ENCODE measurements at regions not wholly inside any gene's neighbourhood (a gene's known extent, or its start where the extent isn't known, plus 50 kb on each side); places are given as distances from the start of the nearest gene placed in this dataset.

DNA sequence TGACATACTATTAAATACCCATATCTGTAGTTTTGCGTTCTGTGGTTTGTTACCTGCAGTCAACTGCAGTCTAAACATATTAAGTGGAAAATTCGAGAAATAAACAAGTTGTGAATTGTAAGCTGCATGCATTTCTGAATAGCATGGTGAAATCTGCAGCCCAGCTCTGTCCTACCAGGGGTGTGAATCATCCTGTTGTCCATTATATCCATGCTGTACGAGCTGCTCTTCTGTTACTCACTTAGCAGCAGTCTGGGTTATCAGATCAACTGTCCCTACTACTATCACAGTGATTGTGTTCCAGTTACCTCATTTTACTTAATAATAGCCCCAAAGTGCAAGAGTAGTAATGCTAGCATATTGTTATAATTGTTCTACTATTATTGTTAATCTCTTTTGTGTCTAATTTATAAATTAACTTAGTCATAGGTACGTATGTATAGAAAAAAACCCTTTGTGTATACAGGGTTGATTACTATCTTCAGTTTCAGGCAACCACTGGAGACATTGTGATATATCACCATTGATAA lies 173.7 kb upstream of the FAT4 start:
- TF ChIP-seq POLR2A (IDR thresholded peaks at IDR 0.05) (no peak), CTCF (IDR thresholded peaks at IDR 0.05) (no peak)

Measured in transverse colon (tissue), 3 donors.